Heart left ventricle (tissue), 16 donors: ENCODE measurements at regions not wholly inside any gene's neighbourhood (a gene's known extent, or its start where the extent isn't known, plus 50 kb on each side); places are given as distances from the start of the nearest gene placed in this dataset.

Experiments
- ATAC-seq, 4 donors: fragments of 200-7000 bp; cut with Tn5 transposase; one replicate each; pipeline ENCODE4 v1.9.1; 2020 to 2022; ENCODE audit warnings: moderate library complexity in 4 of 4, mild to moderate bottlenecking in 3 of 4, moderate number of reproducible peaks in 1 of 4
- DNase-seq, 5 donors: peaks; one replicate each; pipeline ENCODE4 v3.0.0-alpha.2; 2020
- H3K27ac ChIP-seq, 12 donors: fragments of 200-600 bp; sonication (generic) in 4 of 12; one replicate each; pipeline versions ENCODE4 v1.5.0 to v1.8.0; 2016 to 2022; ENCODE audit warnings: mild to moderate bottlenecking in 2 of 12
- H3K27me3 ChIP-seq, 9 donors: fragments of 200-600 bp; sonication (generic) in 2 of 9; one replicate each; pipeline versions ENCODE4 v1.5.1 to v1.8.0; 2016 to 2022; ENCODE audit warnings: mild to moderate bottlenecking in 3 of 9
- H3K36me3 ChIP-seq, 9 donors: fragments of 200-600 bp; sonication (generic) in 2 of 9; one replicate each; pipeline versions ENCODE4 v1.5.0 to v1.8.0; 2018 to 2022; ENCODE audit warnings: mild to moderate bottlenecking in 2 of 9
- H3K4me1 ChIP-seq, 12 donors: fragments of 200-600 bp; sonication (generic) in 4 of 12; one replicate each; pipeline versions ENCODE4 v1.5.0 to v1.8.0; 2016 to 2022; ENCODE audit warnings: mild to moderate bottlenecking in 3 of 12
- H3K4me3 ChIP-seq, 12 donors: fragments of 200-600 bp; sonication (generic) in 4 of 12; one replicate each; pipeline versions ENCODE4 v1.5.0 to v1.8.0; 2017 to 2022; ENCODE audit warnings: mild to moderate bottlenecking in 9 of 12, moderate library complexity in 4 of 12
- H3K9me3 ChIP-seq, 12 donors: fragments of 200-600 bp; sonication (generic) in 4 of 12; one replicate each; pipeline versions ENCODE4 v1.5.0 to v1.8.0; 2016 to 2022; ENCODE audit warnings: mild to moderate bottlenecking in 1 of 12
- POLR2A ChIP-seq, 2 donors: fragments of 450-650 bp; IDR thresholded peaks; one replicate each; pipeline ENCODE4 v1.6.1; 2017; ENCODE audit warnings: antibody characterized with exemption in 2 of 2, mild to moderate bottlenecking in 2 of 2, moderate library complexity in 2 of 2
- WGBS, 4 donors: extraction: QIAGEN DNeasy Blood & Tissue Kit in 2 of 4; methylation state at CpG; one replicate each; pipeline versions ENCODE4 v1.1.5 to v1.1.7; 2013 to 2018; 5-methylcytosine and 5-hydroxymethylcytosine counted together
- intact Hi-C, 10 donors: fragments of 100-400 bp; cut with DNase I; formaldehyde crosslinking; loops; one replicate each; pipeline versions ENCODE4 v1.11.1 to v1.14.2; 2022
- TF ChIP-seq, protein P1 (sequence below), 12 donors: fragments of 200-600 bp; sonication (generic) in 4 of 12; IDR thresholded peaks; one replicate each; pipeline versions ENCODE4 v1.5.0 to v1.8.0; 2018 to 2022; ENCODE audit warnings: antibody characterized with exemption in 12 of 12, mild to moderate bottlenecking in 5 of 12
- donor health status: ischemic (EF 13 %, LVEDD 7.1; RV severe dilation, severe dysfunction).
- donor health status: healthy with polysubstance abuse.
- donor health status: DM: no; HTN: yes; CAD: no.
- donor health status: DM: no; HTN: no; CAD: no.
- donor health status: ischemic (EF 25% LVEDD 6.9; RV normal size, moderate dysfunction).
- donor health status: ischemic (EF 25% LVEDD 5.7; RV mildly dilated, moderate dysfunction).
- donor health status: healthy.
- donor health status: DM: yes; HTN: yes; CAD: no.
- donor health status: ischemic (EF 35%, LVEDD 5.7; RV mildly dilated, moderate dysfunction).
- donor health status: nonischemic (EF 11% LVEDD 7.7; RV severe dilation, severe dysfunction).
- donor health status: DM: yes; HTN: yes; CAD: no.
- donor health status: PGD.
- donor health status: ischemic (EF 29% LVEDD 5.4; RV normal size, mild dysfunction).
- donor health status: nonischemic (EF 23%, LVEDD 6.1; RV moderate dilation, normal function).

GRCh38 chr6:164128101-164128500 is 713.6 kb downstream of the QKI start:
- no peaks in the 10 kb centered on the region for H3K27me3 ChIP-seq
- no peak for DNase-seq
- peaks cover 0 to 7% (median 0%) of the 10 kb centered on the region in 12 donors for H3K4me1 ChIP-seq
- WGBS, 4 donors, result 91 to 94% (median 93%) methylated on average over 2 of the region's 2 CpGs
- H3K4me3 ChIP-seq, result no peak overlapping the region
- H3K9me3 ChIP-seq, result no peaks in the 10 kb centered on the region
- no peak overlapping the region for H3K27ac ChIP-seq
- ATAC-seq, result no peak
- no peak for TF ChIP-seq POLR2A (IDR thresholded peaks at IDR 0.05)
- TF ChIP-seq, protein P1, sequence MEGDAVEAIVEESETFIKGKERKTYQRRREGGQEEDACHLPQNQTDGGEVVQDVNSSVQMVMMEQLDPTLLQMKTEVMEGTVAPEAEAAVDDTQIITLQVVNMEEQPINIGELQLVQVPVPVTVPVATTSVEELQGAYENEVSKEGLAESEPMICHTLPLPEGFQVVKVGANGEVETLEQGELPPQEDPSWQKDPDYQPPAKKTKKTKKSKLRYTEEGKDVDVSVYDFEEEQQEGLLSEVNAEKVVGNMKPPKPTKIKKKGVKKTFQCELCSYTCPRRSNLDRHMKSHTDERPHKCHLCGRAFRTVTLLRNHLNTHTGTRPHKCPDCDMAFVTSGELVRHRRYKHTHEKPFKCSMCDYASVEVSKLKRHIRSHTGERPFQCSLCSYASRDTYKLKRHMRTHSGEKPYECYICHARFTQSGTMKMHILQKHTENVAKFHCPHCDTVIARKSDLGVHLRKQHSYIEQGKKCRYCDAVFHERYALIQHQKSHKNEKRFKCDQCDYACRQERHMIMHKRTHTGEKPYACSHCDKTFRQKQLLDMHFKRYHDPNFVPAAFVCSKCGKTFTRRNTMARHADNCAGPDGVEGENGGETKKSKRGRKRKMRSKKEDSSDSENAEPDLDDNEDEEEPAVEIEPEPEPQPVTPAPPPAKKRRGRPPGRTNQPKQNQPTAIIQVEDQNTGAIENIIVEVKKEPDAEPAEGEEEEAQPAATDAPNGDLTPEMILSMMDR (IDR thresholded peaks at IDR 0.05), result no peak
- intact Hi-C loops, result no loop called here
- H3K36me3 ChIP-seq, result no peaks in the 10 kb centered on the region

- H3K36me3 ChIP-seq, result no peaks in the 10 kb centered on the region
- H3K9me3 ChIP-seq, result no peaks in the 10 kb centered on the region
- ATAC-seq (no peak), DNase-seq (no peak)
- peaks cover 0 to 4% (median 0%) of the 10 kb centered on the region in 12 donors for H3K4me1 ChIP-seq
- no peaks in the 10 kb centered on the region for H3K27me3 ChIP-seq
- no peak for TF ChIP-seq POLR2A (IDR thresholded peaks at IDR 0.05)
- intact Hi-C loops, result no loop called here
- H3K27ac ChIP-seq, result no peak overlapping the region
- H3K4me3 ChIP-seq, result no peak overlapping the region
- WGBS, 4 donors, result 75 to 77% (median 75%) methylated on average over 5 of the region's 5 CpGs
Observed at GRCh38 chr6:164124986-164125385, 710.5 kb downstream of the QKI start.

- Histone ChIP-seq H3K4me1 (no peaks in the 10 kb centered on the region), H3K36me3 (no peaks in the 10 kb centered on the region), H3K9me3 (no peaks in the 10 kb centered on the region), H3K4me3 (no peak overlapping the region), H3K27me3 (no peaks in the 10 kb centered on the region), H3K27ac (no peak overlapping the region)
- TF ChIP-seq, protein P1 (IDR thresholded peaks at IDR 0.05), result no peak
- TF ChIP-seq POLR2A (IDR thresholded peaks at IDR 0.05), result no peak
- intact Hi-C loops, result no loop called here
- ATAC-seq (no peak), DNase-seq (peak in 1 of 5 donors; percentile 47)
- 95 to 99% (median 98%) methylated on average over 4 to 5 of the region's 5 CpGs for WGBS, 4 donors
Observed at GRCh38 chr6:164124473-164124872, 710.0 kb downstream of the QKI start.

- Histone ChIP-seq H3K9me3 (no peaks in the 10 kb centered on the region), H3K27me3 (no peaks in the 10 kb centered on the region), H3K27ac (no peak overlapping the region), H3K4me3 (no peak overlapping the region), H3K36me3 (no peaks in the 10 kb centered on the region), H3K4me1 (no peaks in the 10 kb centered on the region)
- ATAC-seq (peak in 1 of 4 donors; percentile 38), DNase-seq (peak in 1 of 5 donors; percentile 23)
- no peak for TF ChIP-seq POLR2A (IDR thresholded peaks at IDR 0.05)
- TF ChIP-seq, protein P1 (IDR thresholded peaks at IDR 0.05), result no peak
- 87 to 99% (median 95%) methylated on average over 11 of the region's 11 CpGs for WGBS, 4 donors
- intact Hi-C loops, result no loop called here
Observed at GRCh38 chr6:164122109-164122508, 707.6 kb downstream of the QKI start.

DNA sequence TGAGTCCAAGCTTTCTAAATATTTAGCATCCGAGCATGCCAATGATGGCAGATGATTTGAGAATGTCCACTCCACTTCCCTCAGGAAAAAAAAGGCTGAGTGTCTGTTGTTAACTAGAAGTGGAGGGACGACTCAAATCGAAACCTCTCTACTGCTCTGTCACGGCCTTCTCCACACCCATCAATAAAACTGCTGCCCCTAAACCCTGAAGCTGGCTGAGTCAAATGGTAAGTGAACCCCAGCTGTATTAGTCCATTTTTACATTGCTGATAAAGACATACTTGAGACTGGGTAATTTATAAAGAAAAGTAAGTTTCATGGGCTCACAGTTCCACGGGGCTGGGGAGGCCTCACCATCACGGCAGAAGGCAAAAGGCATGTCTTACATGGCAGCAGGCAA is 707.0 kb downstream of the QKI start:
- H3K27me3 ChIP-seq, result no peaks in the 10 kb centered on the region
- no peaks in the 10 kb centered on the region for H3K36me3 ChIP-seq
- H3K27ac ChIP-seq, result no peak overlapping the region
- DNase-seq, result no peak
- ATAC-seq, result no peak
- intact Hi-C loops, result no loop called here
- no peaks in the 10 kb centered on the region for H3K4me1 ChIP-seq
- WGBS, 4 donors, result 94 to 97% (median 95%) methylated on average over 6 of the region's 6 CpGs
- no peak overlapping the region for H3K4me3 ChIP-seq
- H3K9me3 ChIP-seq, result no peaks in the 10 kb centered on the region
- TF ChIP-seq POLR2A (IDR thresholded peaks at IDR 0.05), result no peak
- TF ChIP-seq, protein P1 (IDR thresholded peaks at IDR 0.05), result no peak
